HG03060 (cell line): ENCODE measurements at regions not wholly inside any gene's neighbourhood (a gene's known extent, or its start where the extent isn't known, plus 50 kb on each side); places are given as distances from the start of the nearest gene placed in this dataset.

Experiments
- ATAC-seq: cut with Tn5 transposase; IDR thresholded peaks from one replicate; pipeline ENCODE4 v1.9.1; 2021; ENCODE audit warnings: low read depth, moderate number of reproducible peaks; ENCODE audit not compliant: unreplicated experiment

DNA sequence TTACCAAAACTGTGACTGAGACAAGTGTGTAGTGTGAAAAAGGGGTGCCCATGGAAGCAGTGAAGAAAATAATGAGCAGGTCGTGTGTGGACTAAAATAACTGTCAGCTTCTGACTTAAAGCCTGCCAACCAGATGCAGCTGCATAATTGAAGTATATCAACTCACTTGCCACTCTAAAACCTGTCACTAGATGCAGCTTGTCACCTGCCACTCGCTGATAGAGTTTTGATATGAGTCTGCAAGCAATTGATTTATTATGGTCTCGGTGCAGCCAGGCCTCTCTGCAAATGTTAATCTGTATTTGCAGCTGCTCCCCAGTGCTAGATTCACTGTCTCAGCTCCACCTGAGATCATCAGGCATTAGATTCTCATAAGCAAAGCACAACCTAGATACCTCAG, 1090.0 kb upstream of the EYS start:
- no peak for ATAC-seq

DNA sequence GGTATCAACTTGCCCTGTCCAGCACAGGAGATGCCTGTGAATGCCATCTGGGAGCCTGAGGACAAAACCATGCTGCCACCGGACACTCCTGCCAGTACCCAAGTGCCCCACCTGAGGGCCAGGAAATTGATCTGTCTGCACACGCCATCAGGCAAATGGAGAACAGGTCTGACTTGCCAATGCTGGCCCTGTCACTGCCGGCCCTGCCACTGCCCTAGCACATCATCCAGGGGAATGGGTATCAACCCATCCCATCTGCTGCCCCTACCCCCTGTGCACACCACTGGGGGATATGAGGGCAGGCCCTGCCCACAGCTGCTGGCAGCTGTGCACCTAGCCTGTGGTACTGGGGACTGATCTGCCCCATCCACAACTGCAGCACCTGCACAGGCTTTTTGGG, 1081.6 kb upstream of the EYS start:
- ATAC-seq = no peak

DNA sequence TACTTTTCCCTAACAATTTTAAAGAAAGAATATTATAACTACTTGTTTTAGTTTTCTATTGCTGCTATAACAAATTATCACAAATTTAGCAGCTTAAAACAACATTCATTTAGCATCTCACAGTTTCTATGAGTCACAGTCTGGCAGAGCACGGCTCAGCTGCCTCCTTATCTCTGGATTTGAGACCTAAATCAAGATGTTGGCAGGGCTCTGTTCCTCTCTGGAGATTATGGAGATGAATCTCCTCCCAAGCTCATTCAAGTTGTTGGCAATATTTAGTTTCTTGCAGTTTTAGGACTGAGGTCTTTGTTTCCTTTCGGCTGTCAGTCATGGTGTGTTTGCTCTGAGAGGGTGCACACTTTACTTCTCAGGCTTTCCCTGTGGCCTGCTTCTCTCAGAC, 1065.8 kb upstream of the EYS start:
- no peak for ATAC-seq

DNA sequence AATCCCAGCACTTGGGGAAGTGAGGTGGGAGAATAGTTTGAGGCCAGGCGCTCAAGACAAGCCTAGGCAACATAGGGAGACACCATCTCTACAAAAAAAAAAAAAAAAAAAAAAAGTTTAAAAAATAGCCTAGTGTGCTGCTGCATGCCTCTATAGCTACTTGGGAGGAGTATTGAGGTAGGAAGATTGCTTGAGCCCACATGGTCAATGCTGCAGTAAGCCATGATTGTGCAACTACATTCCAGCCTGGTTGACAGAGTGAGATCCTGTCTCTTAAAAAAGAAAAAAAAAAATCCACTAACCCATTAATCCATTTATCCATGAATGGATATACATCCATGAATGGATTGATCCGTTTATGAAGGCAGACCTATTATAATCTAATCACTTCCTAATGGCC, 1064.6 kb upstream of the EYS start:
- ATAC-seq = no peak

DNA sequence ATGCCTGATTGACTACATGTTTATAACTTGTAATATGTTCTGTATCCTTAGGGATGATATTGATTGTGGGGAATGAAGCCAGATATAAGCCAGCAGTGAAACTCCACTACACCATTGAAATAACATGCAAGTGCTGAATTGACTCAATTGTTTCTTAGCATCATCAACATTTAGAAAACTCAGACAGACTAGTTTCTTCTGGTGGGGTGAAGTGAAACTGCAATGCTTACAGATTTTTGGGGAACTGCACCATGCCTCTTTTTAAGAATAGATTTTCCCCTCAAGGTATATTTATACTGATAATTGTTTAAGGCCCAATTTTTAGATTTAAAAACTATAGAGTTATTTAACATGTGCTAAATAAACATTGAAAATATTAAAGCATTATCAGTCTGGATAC, 1044.6 kb upstream of the EYS start:
- ATAC-seq = no peak

DNA sequence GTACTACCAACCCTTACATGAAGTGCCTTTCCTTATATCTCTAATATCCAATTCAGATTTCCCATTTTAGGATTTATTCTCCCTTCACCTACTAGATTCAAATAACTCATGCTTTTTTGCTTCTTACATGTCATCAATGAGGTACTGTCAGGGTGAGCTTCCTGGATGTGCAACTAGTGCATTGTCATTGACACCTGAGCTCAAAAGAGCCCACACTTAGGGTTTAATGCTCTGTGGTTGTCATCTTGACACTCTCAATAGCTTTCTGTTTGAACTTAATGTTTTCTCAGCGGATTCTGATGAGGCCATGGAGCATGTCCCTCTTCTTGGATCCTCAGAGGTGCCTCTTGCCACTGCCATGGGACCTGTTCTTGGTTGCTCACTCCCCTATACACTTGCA, 1033.3 kb upstream of the EYS start:
- no peak for ATAC-seq

DNA sequence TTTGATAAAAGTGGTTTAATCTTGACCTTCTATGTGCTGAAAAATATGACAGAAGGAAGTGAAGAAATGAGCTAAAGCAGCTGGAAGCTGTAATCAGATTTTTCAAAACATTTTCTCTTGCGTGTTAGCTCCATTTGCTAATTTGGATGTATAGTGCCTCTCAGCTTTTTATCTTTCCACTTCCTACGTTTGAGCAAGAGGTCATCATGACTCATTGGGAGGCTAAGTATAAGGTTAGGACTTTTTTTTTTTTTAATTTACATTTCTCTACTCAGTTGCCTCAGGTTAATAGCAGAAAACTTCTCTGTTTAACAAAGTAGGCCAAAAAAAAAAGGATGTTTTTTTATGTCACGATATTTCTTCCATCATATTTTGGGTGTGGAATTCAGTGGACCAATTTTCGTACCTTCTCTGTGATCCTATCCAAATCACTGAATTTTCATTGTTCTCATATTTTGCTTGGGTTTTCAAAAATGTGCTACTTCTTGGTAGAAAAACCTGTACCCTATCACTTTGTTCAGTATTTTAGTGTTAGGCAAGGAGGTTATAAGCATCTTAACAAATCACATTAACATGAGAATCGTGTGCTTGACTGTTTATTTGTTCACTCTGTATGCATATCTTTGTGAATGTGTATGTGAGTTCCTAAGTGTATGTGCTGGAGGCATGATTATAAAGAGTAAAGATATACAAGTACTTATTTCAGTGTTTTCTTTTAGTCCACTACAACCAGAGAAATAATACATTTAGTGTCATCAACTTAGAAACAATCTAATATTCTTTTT, 1028.3 kb upstream of the EYS start:
- no peak for ATAC-seq

DNA sequence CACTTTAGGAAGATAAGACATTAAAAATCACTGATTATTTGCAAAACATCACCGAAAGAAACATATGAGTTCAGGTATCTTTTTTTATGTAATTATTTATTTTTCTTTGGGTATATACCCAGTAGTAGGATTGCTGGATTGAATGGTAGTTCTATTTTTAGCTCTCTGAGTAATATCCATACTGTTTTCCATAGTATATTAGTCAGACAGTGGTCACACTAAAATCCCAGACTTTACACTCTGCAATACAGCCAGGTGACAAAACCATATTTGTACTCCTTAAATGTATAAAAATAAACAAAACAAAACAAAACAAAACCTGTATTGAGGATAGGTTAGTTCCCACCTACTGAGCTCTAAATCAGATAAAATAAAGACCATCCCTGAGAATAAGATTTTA, 1024.3 kb upstream of the EYS start:
- ATAC-seq = no peak

DNA sequence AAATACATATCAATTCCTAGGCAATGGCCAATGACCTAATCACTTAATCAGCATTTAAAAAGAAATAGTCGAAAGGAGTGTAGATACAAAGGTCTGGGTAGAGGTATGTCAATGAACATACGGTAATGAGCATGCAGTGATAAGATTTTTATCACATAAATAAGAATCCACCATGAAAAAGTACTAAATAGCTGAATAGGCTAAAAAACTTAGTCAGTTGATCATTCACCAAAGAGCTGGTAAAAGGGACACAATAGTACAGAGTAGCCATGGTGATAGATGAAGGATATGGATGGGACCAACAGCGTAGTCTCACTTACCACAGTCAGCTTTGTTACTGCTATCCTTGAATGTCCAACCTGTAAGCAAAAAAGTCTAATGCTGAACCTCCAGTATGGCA, 1018.6 kb upstream of the EYS start:
- no peak for ATAC-seq

DNA sequence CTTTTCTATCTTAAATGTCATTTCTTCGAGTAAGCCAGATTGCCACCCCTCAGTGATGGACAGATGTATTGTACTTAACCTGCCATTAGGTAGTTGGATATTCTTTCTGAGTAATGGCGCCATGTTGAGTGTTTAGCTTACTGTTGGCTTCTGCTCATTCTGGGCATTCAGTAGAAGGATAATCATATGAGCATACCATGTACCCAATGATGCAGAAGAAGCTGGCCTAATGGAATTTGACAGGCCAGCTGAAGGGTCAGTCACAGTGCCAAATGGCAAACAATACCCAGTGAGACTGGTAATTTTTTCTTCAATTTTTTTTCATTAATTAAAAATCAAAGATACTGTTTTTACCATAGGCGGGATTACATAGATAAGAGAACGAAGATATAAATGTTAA, 1010.8 kb upstream of the EYS start:
- ATAC-seq = no peak

DNA sequence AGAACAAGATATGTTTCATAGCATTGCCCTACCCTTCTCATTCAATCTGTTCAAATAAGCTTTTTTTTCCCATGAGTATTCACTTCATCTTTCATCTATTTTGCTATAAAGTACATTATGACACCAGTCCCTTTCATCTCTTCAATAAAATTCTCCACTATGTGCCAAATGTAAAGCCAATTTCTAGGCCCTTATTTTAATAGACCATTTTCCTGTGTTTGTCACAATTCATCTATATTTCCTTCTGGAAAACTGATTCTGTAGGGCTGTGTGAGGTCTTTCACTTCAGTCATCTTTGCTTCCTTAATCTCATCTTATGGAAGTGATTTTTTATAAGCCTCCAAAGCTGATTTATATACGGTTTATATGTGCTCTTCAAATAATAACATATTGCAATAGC, 992.4 kb upstream of the EYS start:
- ATAC-seq = no peak

DNA sequence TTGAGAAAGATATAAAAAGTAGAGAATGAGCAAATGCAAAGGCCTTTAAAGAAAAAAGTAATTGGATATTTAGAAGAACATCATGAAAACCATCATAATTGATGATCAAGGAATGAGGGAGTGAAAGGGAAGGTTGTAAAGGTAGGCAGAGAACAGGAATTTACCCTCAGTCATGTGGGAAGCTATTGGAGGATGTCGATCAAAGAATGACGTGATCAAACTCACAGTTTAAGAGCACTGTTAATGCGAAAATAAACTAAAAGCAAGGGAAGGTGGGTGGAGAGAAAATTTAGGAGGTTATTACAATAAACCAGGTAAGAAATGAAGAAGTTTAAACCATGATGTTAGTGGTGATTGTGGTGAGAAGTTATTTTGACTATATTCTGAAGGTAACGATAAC, 982.6 kb upstream of the EYS start:
- ATAC-seq = no peak

DNA sequence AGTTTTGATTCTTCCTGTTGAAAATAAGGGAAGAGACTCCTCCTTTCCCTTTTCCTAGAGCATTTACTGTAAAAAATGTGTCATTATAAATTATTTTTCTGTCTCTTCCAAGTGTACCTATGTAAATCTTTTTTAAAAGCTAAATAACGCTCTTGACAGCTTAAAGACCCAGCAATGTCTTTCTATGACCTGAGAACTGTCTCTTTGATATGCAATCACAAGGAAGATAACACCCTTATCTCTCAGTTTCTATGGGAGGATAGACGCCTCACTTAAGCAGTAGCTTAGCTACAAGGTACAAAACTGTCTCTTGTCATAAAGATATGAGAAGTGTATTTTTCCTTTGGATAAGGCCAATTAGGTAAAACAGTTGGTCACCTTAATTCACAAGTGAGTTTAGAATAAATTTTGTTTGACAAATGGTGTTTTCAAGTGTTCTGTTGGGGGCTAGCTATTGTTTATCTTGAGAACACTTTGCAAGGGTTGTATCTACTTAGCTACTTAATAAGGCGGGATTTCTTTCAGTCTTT, 980.6 kb upstream of the EYS start:
- no peak for ATAC-seq

DNA sequence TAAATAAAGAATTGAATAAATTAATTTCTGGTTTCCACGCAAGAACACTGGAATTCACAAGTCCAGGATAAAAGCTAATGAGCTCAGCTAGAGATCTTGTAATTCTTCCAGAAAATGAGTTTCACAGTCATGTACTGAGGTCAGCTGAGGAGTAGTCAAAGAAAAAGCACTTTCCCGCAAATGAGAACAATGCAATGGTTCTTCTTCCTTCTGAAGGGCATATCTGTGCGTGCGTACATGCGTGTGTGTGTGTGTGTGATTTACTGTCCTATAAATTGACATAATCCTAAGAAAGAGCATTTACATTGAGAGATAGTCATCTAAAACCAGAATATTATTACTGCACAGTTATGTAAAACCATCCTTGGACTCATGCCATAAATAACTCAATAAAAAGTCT, 968.9 kb upstream of the EYS start:
- ATAC-seq = no peak

DNA sequence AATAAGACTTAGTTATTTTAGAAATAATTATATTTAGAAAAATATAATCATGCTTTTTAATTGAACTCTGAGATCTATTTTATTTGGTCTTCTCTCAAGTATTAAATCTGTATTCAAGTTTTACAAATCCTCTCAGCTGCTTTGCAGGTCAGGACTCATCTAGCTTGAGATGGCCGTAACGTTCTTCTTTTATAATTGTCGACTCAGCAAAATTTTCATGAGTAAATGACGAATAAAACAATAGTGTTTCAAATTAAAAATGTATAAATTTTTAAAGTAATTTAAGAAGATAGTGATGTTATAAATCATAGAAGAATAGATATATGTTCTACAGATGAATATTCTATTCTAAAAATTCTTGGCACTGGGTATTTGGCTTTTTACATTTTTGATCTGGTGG, 957.1 kb upstream of the EYS start:
- no peak for ATAC-seq

DNA sequence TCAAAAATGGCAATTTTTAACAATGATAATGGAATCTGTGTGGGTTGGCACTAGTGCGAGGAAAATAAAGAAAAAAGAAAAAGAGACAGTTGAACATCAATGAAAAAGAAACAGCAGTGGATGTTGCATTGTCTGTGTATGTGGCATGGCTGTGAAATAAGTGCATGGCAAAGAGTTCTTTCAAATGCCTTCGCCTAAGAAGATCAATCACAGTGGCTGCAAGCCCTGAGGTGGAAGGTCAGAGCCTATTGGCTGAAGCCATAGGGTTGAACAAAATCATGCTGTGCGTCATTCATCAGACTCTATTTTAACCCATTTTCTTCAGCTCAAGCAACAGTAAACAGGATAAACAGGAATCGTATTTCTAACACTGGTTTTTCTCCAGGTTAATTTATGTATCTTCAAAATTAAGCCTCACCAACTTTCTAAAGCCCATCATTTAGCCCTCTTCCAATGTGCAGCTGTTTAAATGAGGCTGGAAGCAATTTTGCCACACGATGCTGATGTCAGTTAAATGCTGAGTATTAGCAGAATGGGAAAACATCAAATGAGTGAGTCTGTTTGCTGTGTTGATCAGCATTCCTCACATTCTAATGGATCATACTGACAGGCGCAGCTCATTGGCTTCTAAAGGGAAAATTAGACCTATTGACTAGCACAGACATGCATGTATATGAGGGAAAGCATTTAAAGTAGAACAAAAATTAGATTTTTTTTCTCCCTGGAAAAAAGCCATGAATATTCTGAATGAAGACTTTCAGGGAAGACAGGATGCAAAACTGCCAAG, 955.9 kb upstream of the EYS start:
- ATAC-seq = no peak

DNA sequence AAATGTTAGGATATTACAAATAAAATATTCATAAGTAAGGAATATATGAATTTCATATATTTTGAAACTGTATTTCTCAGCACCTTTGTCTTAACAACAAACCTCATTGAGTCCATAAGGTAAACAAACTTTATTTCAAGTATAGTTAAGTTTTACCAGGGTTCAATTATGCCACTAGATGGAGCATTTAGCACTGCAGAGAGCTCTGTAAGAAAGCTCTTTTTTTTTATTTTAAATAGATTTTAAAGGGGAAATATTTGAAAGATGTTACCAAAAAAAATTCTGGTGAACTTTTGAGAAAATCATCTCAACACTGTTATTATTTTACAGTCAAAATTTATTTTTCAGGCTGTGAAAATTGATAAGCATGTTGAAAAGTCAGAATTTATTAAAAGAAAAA, 955.2 kb upstream of the EYS start:
- ATAC-seq = no peak

DNA sequence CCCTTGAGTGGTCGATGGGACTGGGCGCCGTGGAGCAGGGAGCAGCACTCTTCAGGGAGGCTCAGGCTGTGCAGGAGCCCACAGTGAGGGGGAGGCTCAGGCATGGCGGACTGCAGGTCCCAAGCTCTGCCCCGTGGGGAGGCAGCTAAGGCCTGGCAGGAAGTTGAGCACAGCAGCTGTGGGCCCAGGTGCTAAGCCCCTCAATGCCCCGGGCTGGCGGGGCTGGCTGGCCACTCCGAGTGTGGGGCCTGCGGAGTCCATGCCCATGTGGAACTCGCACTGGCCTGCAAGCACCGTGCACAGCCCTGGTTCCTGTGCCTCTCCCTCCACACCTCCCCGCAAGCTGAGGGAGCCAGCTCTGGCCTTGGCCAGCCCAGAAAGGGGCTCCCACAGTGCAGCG, 948.4 kb upstream of the EYS start:
- no peak for ATAC-seq

DNA sequence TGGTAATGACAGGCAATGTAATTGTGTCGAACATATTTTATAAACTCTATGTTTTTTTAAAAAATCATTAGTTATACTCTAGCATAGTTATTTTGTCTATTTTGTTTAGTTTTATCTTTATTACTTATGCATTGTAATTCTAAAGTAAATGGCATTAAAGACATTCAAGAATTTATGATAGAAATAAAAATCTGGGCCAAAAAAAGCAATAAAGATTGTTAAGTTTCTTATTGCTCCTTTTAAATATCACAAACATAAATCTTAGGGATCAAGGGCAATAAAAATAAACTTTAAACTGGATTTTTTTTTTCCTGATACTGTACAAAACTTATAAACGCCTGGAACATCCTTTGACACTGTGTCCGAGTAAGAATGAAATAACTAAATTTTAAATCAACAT, 931.5 kb upstream of the EYS start:
- ATAC-seq = no peak

DNA sequence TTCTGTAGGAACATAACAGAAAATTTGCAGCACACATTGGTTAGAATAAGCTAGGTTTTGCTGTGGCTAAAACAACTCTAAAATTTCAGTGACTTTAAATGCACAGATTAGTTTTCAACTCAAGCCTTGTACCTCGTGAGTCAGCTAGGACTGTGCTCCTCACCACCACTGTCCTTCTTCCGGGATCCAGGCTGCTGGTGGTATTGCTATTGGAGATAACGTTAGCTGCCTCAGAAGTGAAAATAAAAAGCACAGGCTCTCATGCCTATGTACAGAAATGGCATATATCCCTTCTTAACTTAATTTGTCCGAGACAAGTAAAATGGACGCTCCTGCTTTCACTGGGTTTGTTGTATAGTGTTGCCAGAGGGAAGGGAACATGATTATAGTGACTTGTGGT, 931.1 kb upstream of the EYS start:
- no peak for ATAC-seq

DNA sequence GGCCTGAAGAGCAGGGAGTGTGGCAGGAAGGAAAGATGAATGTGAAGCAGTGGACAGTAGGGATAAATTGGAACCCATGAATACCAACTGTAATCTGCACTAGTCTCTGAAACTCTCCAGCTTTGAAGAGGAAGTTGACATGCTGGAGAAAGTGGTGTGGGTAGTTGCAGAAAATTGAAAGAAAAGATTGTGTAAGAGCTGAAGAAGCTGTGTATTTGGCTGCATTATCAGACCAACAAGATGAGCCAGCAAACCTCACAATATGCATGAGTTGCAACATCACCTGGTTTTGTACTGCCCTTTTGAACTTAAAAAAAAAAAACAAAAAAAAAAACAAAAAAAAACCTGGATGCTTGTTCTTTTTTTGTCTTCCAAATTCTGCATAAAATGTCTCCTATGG, 921.9 kb upstream of the EYS start:
- no peak for ATAC-seq

DNA sequence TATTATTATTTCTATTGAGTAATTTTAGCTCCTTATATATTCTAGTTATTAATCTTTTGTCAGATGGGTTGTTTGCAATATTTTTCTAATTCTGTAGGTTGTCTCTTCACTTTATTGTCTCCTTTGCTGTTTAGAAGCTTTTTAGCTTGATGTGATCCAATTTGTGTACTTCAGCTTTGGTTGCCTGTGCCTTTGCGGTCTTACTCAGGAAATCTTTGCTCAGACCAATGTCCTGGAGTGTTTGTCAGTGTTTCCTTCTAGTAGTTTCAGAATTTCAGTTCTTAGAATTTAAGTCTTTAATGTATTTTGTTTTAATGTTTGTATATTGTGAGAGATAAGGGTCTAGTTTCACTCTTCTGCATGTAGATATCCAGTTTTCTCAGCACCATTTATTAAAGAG, 916.0 kb upstream of the EYS start:
- ATAC-seq = no peak
